GM23248 (cell line): ENCODE measurements at regions not wholly inside any gene's neighbourhood (a gene's known extent, or its start where the extent isn't known, plus 50 kb on each side); places are given as distances from the start of the nearest gene placed in this dataset.

ENCODE experiments used
- EZH2 ChIP-seq: fragments of 200-600 bp; sonication (generic); IDR thresholded peaks from 2 replicates; pipeline ENCODE4 v1.6.1; 2018; ENCODE audit warnings: antibody characterized with exemption, mild to moderate bottlenecking; ENCODE audit not compliant: insufficient read depth, poor library complexity, severe bottlenecking
- EZH2phosphoT487 ChIP-seq: fragments of 200-600 bp; sonication (generic); IDR thresholded peaks from 2 replicates; pipeline ENCODE4 v1.6.1; 2018; ENCODE audit warnings: antibody characterized with exemption, moderate library complexity, mild to moderate bottlenecking, low read depth; ENCODE audit not compliant: insufficient read depth

DNA sequence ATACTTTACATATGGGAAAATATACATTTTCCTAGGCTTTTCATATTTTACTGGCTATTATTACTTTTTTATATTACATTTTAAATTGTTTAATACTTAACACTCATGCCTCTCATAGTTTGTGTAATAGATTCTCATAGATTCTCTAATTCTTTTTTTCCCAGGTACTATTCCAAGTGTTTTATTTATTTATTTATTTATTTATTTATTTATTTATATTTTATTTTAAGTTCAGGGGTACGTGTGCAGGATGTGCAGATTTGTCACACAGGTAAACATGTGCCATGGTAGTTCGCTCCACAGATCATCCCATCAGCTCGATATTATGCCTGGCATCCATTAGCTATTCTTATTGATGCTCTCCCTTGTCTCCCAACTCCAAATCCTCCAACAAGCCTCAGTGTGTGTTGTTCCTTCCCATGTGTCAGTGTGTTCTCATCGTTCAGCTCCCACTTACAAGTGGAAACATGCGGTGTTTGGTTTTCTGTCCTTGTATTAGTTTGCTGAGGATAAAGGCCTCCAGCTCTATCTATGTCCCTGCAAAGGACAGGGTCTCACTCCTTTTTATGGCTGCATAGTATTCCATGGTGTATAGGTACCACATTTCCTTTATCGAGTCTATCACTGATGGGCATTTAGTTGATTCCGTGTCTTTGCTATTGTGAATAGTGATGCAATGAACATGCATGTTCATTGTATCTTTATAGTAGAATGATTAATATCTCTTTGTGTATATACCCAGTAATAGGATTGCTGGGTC, 205.4 kb upstream of the P2RY1 start:
- TF ChIP-seq EZH2phosphoT487 (no peak), EZH2 (no peak)
